RWPE1 (cell line): ENCODE measurements at regions not wholly inside any gene's neighbourhood (a gene's known extent, or its start where the extent isn't known, plus 50 kb on each side); places are given as distances from the start of the nearest gene placed in this dataset.

ENCODE experiments used
- CTCF ChIA-PET: fragments of 350-600 bp; sonication (Branson Sonifier 250); formaldehyde crosslinking; extraction: SDS; loops from one replicate; lab custom pipeline; 2021; lab: Yijun Ruan, JAX
- POLR2A ChIA-PET: fragments of 400-600 bp; formaldehyde crosslinking; extraction: SDS; loops from one replicate; lab custom pipeline; 2020; ENCODE audit warnings: antibody characterized with exemption; ENCODE audit not compliant: low non-redundant PET; lab: Yijun Ruan, JAX
- DNase-seq: peaks from one replicate; pipeline ENCODE4 v3.0.0; 2012; ENCODE audit warnings: low spot score
- H3K27ac ChIP-seq: fragments of 450-650 bp; 2 replicates; pipeline ENCODE4 v1.5.1; 2017
- CTCF ChIP-seq: fragments of 450-650 bp; conservative IDR thresholded peaks from 2 replicates; pipeline ENCODE4 v1.5.1; 2017; ENCODE audit warnings: low read depth, mild to moderate bottlenecking

- no peak overlapping the region for H3K27ac ChIP-seq
- TF ChIP-seq CTCF: no peak
- ChIA-PET CTCF (interaction anchor here (0.7 kb wide), 2 partner anchors 647 to 1466 kb away, joined by 3 read pairs; no protein-coding TSS in a partner anchor), POLR2A (no interaction called here)
- no peak for DNase-seq
Observed at GRCh38 chr2:41725901-41726300, 321.9 kb upstream of the PKDCC start.

GRCh38 chr2:41726364-41726763, 321.5 kb upstream of the PKDCC start:
- CTCF ChIA-PET: interaction anchor here (0.7 kb wide), 2 partner anchors 648 to 1466 kb away, joined by 3 read pairs; no protein-coding TSS in a partner anchor
- H3K27ac ChIP-seq: no peak overlapping the region
- POLR2A ChIA-PET: no interaction called here
- TF ChIP-seq CTCF: no peak
- DNase-seq: no peak

GRCh38 chr2:41727152-41727551, 320.7 kb upstream of the PKDCC start:
- ChIA-PET CTCF (no interaction called here), POLR2A (no interaction called here)
- DNase-seq: no peak
- no peak overlapping the region for H3K27ac ChIP-seq
- no peak for TF ChIP-seq CTCF

- no peak overlapping the region for H3K27ac ChIP-seq
- no peak for DNase-seq
- TF ChIP-seq CTCF: no peak
- ChIA-PET POLR2A (no interaction called here), CTCF (no interaction called here)
Observed at GRCh38 chr2:41727711-41728110, 320.1 kb upstream of the PKDCC start.

GRCh38 chr2:41728788-41729338, 319.0 kb upstream of the PKDCC start:
- ChIA-PET POLR2A (no interaction called here), CTCF (no interaction called here)
- TF ChIP-seq CTCF: no peak
- H3K27ac ChIP-seq: no peak overlapping the region
- no peak for DNase-seq

- POLR2A ChIA-PET: no interaction called here
- H3K27ac ChIP-seq: no peak overlapping the region
- no peak for TF ChIP-seq CTCF
- CTCF ChIA-PET: no interaction called here
- no peak for DNase-seq
Observed at GRCh38 chr2:41729800-41730364, 317.9 kb upstream of the PKDCC start.
